ENCODE measurements at regions not wholly inside any gene's neighbourhood (a gene's known extent, or its start where the extent isn't known, plus 50 kb on each side); places are given as distances from the start of the nearest gene placed in this dataset.

- no peak for TF ChIP-seq POLR2A (IDR thresholded peaks at IDR 0.05; ENCODE audit: low read length)
- no peak for TF ChIP-seq GATA1 (IDR thresholded peaks at IDR 0.05; ENCODE audit: low read depth, low read length)
Observed at GRCh38 chr18:46282177-46282570, 178.0 kb downstream of the HAUS1 start.

All from erythroblast (primary cell).